Lower leg skin (tissue), 4 donors: ENCODE measurements at regions not wholly inside any gene's neighbourhood (a gene's known extent, or its start where the extent isn't known, plus 50 kb on each side); places are given as distances from the start of the nearest gene placed in this dataset.

Source experiments
- DNase-seq, 2 donors: peaks; one replicate each; pipeline ENCODE4 v3.0.0-alpha.2; 2019; ENCODE audit warnings: low spot score in 2 of 2
- H3K4me3 ChIP-seq: fragments of 200-600 bp; sonication (generic); 2 replicates; pipeline ENCODE4 v1.5.1; 2017; ENCODE audit warnings: mild to moderate bottlenecking, low read depth; ENCODE audit not compliant: poor library complexity, severe bottlenecking
- POLR2A ChIP-seq, 2 donors: fragments of 450-650 bp; IDR thresholded peaks; one replicate each; pipeline ENCODE4 v1.6.1; 2016 to 2017; ENCODE audit warnings: antibody characterized with exemption in 2 of 2, mild to moderate bottlenecking in 1 of 2, moderate library complexity in 1 of 2
- WGBS, 2 donors: methylation state at CpG; one replicate each; pipeline ENCODE4 v1.1.5; 2018; 5-methylcytosine and 5-hydroxymethylcytosine counted together
- intact Hi-C: fragments of 100-400 bp; cut with DNase I; formaldehyde crosslinking; loops from one replicate; pipeline ENCODE4 v1.15.0; 2023; ENCODE audit warnings: low total_unique reads
- TF ChIP-seq, protein P1 (sequence below), 3 donors: fragments of 450-650 bp; IDR thresholded peaks; one replicate each; pipeline ENCODE4 v1.5.1; 2016; ENCODE audit warnings: antibody characterized with exemption in 3 of 3, mild to moderate bottlenecking in 3 of 3, moderate library complexity in 2 of 3

DNA sequence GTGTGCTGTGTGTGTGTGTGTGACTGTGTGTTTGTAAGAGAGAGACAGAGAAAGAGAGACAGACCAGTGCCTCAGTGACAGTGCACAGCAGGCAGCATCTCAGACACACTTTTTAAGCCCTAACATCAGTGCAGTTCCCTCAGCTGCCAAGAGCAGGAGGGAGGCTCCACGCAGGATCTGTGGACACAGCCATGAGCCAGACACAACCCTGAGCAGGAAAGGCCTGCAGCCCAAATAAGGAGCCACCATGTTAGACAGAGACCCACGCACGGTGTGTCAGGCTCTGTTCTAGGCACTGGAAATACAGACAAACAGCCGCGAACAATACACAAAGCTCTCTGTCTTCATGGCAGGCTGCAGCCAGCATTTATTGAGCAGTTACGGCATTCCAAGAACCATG, 445.5 kb downstream of the MATN1 start:
- intact Hi-C loops: no loop called here
- H3K4me3 ChIP-seq: no peak overlapping the region
- TF ChIP-seq, protein P1, sequence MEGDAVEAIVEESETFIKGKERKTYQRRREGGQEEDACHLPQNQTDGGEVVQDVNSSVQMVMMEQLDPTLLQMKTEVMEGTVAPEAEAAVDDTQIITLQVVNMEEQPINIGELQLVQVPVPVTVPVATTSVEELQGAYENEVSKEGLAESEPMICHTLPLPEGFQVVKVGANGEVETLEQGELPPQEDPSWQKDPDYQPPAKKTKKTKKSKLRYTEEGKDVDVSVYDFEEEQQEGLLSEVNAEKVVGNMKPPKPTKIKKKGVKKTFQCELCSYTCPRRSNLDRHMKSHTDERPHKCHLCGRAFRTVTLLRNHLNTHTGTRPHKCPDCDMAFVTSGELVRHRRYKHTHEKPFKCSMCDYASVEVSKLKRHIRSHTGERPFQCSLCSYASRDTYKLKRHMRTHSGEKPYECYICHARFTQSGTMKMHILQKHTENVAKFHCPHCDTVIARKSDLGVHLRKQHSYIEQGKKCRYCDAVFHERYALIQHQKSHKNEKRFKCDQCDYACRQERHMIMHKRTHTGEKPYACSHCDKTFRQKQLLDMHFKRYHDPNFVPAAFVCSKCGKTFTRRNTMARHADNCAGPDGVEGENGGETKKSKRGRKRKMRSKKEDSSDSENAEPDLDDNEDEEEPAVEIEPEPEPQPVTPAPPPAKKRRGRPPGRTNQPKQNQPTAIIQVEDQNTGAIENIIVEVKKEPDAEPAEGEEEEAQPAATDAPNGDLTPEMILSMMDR (IDR thresholded peaks at IDR 0.05): no peak
- TF ChIP-seq POLR2A (IDR thresholded peaks at IDR 0.05): no peak
- peak in 1 of 2 donors; percentile 45 for DNase-seq
- 71 to 87% methylated on average over 6 of the region's 6 CpGs for WGBS, 2 donors

DNA sequence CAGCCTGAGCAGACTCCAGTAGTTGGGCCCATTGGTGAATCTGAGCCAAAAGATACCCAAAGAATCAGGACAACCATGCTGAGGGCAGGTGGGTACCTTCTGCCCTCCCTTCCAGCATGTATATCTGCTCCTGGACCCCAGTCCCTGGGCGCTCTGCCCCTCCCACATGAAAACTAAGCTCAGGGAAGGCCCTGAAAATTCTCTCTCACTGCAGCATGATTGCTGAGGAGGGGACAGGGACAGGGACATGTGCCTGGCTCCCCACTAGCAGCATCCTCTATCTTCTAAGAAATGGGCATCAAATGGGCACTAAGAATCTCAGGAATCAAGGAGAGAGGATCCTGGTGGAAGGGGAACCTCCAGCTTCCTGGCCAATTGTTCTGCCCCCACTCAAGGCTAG, 446.0 kb downstream of the MATN1 start:
- H3K4me3 ChIP-seq: no peak overlapping the region
- intact Hi-C loops: no loop called here
- no peak for TF ChIP-seq POLR2A (IDR thresholded peaks at IDR 0.05)
- TF ChIP-seq, protein P1 (IDR thresholded peaks at IDR 0.05): no peak
- peak in 1 of 2 donors; percentile 23 for DNase-seq
- 93 to 100% methylated on average over 1 of the region's 1 CpG for WGBS, 2 donors

DNA sequence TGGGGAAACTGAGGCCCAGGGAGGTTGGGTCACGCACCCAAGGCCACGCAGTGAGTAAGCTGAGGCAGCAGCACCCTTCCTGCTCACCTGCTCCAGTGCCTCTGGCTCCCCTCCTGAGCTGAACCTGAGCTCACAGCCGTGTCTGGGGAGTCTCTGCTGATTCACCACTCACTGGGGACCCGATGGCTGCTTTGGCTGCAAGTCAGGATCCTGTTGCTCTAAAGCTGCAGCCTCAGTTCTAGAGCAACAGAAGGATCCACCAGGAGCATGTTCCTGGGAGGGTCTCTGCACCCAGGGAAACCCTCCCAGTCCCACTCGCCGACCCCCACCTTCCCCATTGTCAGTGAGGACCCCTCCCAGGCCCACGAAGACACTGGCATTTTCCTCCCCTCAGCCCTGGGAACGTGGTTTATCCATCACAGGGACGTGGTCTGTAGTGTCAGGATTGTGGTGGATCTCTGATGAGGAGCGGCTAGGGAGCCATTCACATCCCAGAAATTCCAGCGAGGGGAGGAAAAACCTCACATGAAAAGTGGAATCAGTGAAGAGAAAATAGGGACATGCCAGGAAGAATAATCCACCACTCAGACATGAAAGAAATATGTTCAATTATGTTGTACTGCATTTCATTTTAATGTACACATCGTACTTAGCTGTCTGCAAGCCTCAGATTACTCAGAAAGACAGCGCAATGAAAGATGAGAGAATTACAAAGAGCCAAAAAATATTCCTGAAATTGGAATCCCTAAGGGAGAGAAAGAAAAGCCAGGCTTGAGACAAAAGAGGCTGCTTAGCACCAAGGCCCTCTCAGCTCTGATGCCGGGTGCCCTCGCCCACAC, 447.2 kb downstream of the MATN1 start:
- TF ChIP-seq, protein P1 (IDR thresholded peaks at IDR 0.05): no peak
- no peak for TF ChIP-seq POLR2A (IDR thresholded peaks at IDR 0.05)
- intact Hi-C loops: no loop called here
- 76 to 82% methylated on average over 15 of the region's 15 CpGs for WGBS, 2 donors
- DNase-seq: peak in 1 of 2 donors; percentile 45
- H3K4me3 ChIP-seq: no peak overlapping the region

DNA sequence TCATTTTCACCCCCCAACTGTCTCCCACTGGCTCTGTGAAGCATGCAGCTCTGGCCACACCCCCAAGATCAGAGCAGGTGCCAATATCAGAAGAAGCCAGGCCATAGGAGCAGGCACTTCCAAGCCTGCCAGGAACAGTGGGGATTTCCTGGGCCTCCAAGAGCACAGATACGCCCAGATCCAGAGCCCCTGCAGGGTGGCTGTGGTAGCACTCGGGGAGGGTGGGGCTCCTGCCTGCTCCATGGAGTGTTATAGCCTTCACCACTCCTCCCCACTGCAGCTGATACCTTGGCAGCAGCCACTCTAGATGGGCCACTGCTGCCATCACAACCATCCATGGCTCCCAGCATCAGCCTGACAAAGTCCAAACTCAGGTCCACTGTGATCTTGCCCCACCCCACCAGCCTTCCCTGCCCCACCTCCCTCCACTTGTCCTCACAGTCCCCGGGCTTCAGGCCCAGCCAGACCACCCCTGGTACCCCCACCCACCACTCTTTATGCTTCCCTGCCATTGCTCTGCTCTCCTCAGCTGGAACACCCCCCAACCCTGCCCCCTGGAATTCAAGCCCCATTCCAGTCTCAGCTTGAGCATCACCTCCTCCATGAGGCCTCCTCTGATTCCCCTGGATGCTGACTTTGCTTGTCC, 448.3 kb downstream of the MATN1 start:
- TF ChIP-seq, protein P1 (IDR thresholded peaks at IDR 0.05): no peak
- TF ChIP-seq POLR2A (IDR thresholded peaks at IDR 0.05): no peak
- peak in 1 of 2 donors; percentile 74 for DNase-seq
- intact Hi-C loops: no loop called here
- 54 to 61% methylated on average over 2 to 3 of the region's 3 CpGs for WGBS, 2 donors
- H3K4me3 ChIP-seq: no peak overlapping the region

DNA sequence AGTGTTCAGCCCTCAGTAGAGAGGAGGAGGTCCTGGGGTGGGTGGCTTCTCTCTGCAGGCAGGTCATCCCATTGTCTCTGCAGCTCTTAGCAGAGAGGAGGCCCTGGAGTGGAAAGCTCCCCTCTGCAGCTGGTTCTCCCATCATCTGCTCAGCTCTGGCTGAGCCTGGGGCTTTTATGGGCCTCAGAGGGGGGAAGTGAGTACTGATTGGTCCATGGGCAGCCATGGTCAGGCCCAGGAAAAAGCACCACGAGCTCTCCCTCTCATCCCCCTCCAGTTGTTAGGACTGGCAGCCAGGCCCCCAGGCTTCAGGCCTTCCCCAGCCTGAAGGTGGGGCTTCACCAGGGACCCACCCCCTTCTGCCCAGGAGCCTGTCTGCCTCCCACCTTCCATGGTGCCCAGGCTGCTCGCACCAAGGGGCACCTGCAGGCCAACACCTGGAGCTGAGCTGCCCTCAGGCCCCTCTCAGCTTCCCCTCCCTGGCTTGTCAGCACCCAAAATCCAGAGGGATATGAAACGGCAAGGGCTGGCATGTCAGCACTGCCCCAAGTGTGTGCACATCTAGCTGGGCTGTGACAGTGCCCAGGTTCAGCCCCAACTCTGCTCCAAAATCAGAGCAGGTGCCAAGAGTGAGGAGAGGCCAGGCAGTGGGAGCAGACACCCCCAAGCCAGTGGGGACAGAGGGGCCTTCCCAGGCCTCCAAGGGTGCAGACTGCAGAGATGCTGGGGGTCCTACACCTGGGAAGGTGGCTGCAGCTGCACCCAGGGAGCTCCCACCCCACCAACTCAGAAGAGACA, 449.0 kb downstream of the MATN1 start:
- 27% methylated on average over 3 of the region's 3 CpGs for WGBS, 2 donors
- no peak overlapping the region for H3K4me3 ChIP-seq
- TF ChIP-seq POLR2A (IDR thresholded peaks at IDR 0.05): no peak
- TF ChIP-seq, protein P1 (IDR thresholded peaks at IDR 0.05): no peak
- intact Hi-C loops: no loop called here
- peak in 1 of 2 donors; percentile 53 for DNase-seq
